PC-3 (cell line): ENCODE measurements at regions not wholly inside any gene's neighbourhood (a gene's known extent, or its start where the extent isn't known, plus 50 kb on each side); places are given as distances from the start of the nearest gene placed in this dataset.
"Not testable (repeated sequence)": the region's sequence is repeated elsewhere in the genome, so short reads cannot be mapped to it uniquely, and the experiment has no call there.

Experiments
- CTCF ChIP-seq: fragments of 300-600 bp; sonication (generic); conservative IDR thresholded peaks from 2 replicates; pipeline ENCODE4 v1.5.1; 2017; ENCODE audit warnings: antibody characterized with exemption, low read depth, mild to moderate bottlenecking, low read length
- EZH2 ChIP-seq: fragments of 300-600 bp; sonication (generic); IDR thresholded peaks from one replicate; pipeline ENCODE4 v1.6.1; 2017; ENCODE audit warnings: antibody characterized with exemption, mild to moderate bottlenecking, low read length; ENCODE audit not compliant: unreplicated experiment
- EZH2phosphoT487 ChIP-seq: fragments of 300-600 bp; sonication (generic); IDR thresholded peaks from 2 replicates; pipeline ENCODE4 v1.6.1; 2018; ENCODE audit warnings: mild to moderate bottlenecking, antibody characterized with exemption, low read length, borderline replicate concordance

GRCh38 chr14:70255071-70256057 lies 66.6 kb upstream of the SLC8A3 start:
- TF ChIP-seq CTCF, EZH2, EZH2phosphoT487: not testable (repeated sequence)
